H9 (cell line): ENCODE measurements at regions not wholly inside any gene's neighbourhood (a gene's known extent, or its start where the extent isn't known, plus 50 kb on each side); places are given as distances from the start of the nearest gene placed in this dataset.
A peak's percentile ranks its signal among the peaks of the same experiment; 100 is the strongest.

Experiments used
- DNase-seq: peaks from one replicate; pipeline ENCODE4 v3.0.0-alpha.2; 2017
- H2AFZ ChIP-seq: one replicate; pipeline ENCODE4 v1.6.1; 2013; ENCODE audit warnings: mild to moderate bottlenecking, low read length, control low read depth, moderate library complexity
- H2AK5ac ChIP-seq: 2 replicates; pipeline ENCODE4 v1.6.1; 2013; ENCODE audit warnings: low read length, control low read depth, mixed read lengths; ENCODE audit not compliant: insufficient read length
- H2BK120ac ChIP-seq: one replicate; pipeline ENCODE4 v1.6.1; 2013; ENCODE audit warnings: low read depth, mild to moderate bottlenecking, low read length, control low read depth, inconsistent platforms; ENCODE audit not compliant: poor library complexity, severe bottlenecking
- H2BK12ac ChIP-seq: 2 replicates; pipeline ENCODE4 v1.6.1; 2013; ENCODE audit warnings: low read length, control low read depth, mixed read lengths, low read depth; ENCODE audit not compliant: insufficient read length
- H2BK15ac ChIP-seq: 2 replicates; pipeline ENCODE4 v1.6.1; 2013; ENCODE audit warnings: low read depth, low read length, control low read depth
- H2BK20ac ChIP-seq: one replicate; pipeline ENCODE4 v1.6.1; 2013; ENCODE audit warnings: low read depth, mild to moderate bottlenecking, low read length, control low read depth, inconsistent platforms; ENCODE audit not compliant: poor library complexity, severe bottlenecking
- H2BK5ac ChIP-seq: 2 replicates; pipeline ENCODE4 v1.6.1; 2013; ENCODE audit warnings: low read length, control low read depth, mixed read lengths; ENCODE audit not compliant: insufficient read length
- H3K14ac ChIP-seq: 2 replicates; pipeline ENCODE4 v1.6.1; 2013; ENCODE audit warnings: low read length, control low read depth; ENCODE audit not compliant: insufficient read depth
- H3K18ac ChIP-seq: 2 replicates; pipeline ENCODE4 v1.6.1; 2013; ENCODE audit warnings: low read depth, mild to moderate bottlenecking, mixed read lengths, low read length, control low read depth; ENCODE audit not compliant: insufficient read length
- H3K23ac ChIP-seq: 2 replicates; pipeline ENCODE4 v1.6.1; 2013; ENCODE audit warnings: low read length, control low read depth, mixed read lengths, low read depth; ENCODE audit not compliant: insufficient read length
- H3K23me2 ChIP-seq: 2 replicates; pipeline ENCODE4 v1.6.1; 2013; ENCODE audit warnings: low read depth, mild to moderate bottlenecking, mixed read lengths, low read length, control low read depth; ENCODE audit not compliant: insufficient read length, poor library complexity, severe bottlenecking
- H3K27ac ChIP-seq: 2 replicates; pipeline ENCODE4 v1.5.1; 2013; ENCODE audit warnings: low read length, control low read depth, mixed read lengths, low read depth; ENCODE audit not compliant: insufficient read length
- H3K27me3 ChIP-seq: 2 replicates; pipeline ENCODE4 v1.6.1; 2013; ENCODE audit warnings: low read length, control low read depth, inconsistent platforms; ENCODE audit not compliant: insufficient read depth
- H3K4ac ChIP-seq: 2 replicates; pipeline ENCODE4 v1.6.1; 2013; ENCODE audit warnings: low read depth, mild to moderate bottlenecking, control low read depth, inconsistent platforms, low read length, moderate library complexity
- H3K4me1 ChIP-seq: 2 replicates; pipeline ENCODE4 v1.6.1; 2013; ENCODE audit warnings: low read length, control low read depth, inconsistent platforms; ENCODE audit not compliant: insufficient read depth
- H3K4me2 ChIP-seq: 2 replicates; pipeline ENCODE4 v1.6.1; 2013; ENCODE audit warnings: low read length, control low read depth, mixed read lengths; ENCODE audit not compliant: insufficient read length, insufficient read depth
- H3K56ac ChIP-seq: 2 replicates; pipeline ENCODE4 v1.6.1; 2013; ENCODE audit warnings: low read depth, mild to moderate bottlenecking, mixed read lengths, low read length, control low read depth; ENCODE audit not compliant: insufficient read length
- H3K79me1 ChIP-seq: 2 replicates; pipeline ENCODE4 v1.6.1; 2013; ENCODE audit warnings: low read depth, mild to moderate bottlenecking, moderate library complexity, low read length, control low read depth, inconsistent platforms; ENCODE audit not compliant: insufficient read depth, poor library complexity, severe bottlenecking
- H3K79me2 ChIP-seq: 2 replicates; pipeline ENCODE4 v1.6.1; 2013; ENCODE audit warnings: low read length, control low read depth, inconsistent platforms; ENCODE audit not compliant: insufficient read depth
- H3K9ac ChIP-seq: 2 replicates; pipeline ENCODE4 v1.6.1; 2013; ENCODE audit warnings: low read length, control low read depth, mixed read lengths; ENCODE audit not compliant: insufficient read length; ENCODE audit errors: extremely low read depth
- H3K9me3 ChIP-seq: one replicate; pipeline ENCODE4 v1.6.1; 2013; ENCODE audit warnings: low read depth, low read length, inconsistent platforms; ENCODE audit not compliant: control insufficient read depth
- H3T11ph ChIP-seq: one replicate; pipeline ENCODE4 v1.6.1; 2013; ENCODE audit warnings: mild to moderate bottlenecking, low read length, control low read depth, inconsistent platforms
- H4K20me1 ChIP-seq: one replicate; pipeline ENCODE4 v1.6.1; 2013; ENCODE audit not compliant: control insufficient read depth, insufficient read length, insufficient read depth
- H4K5ac ChIP-seq: 2 replicates; pipeline ENCODE4 v1.6.1; 2013; ENCODE audit warnings: low read depth, mild to moderate bottlenecking, mixed read lengths, low read length, control low read depth; ENCODE audit not compliant: insufficient read length
- H4K8ac ChIP-seq: replicated peaks from 2 replicates; pipeline ENCODE4 v1.6.1; 2013; ENCODE audit warnings: low read length, control low read depth, mixed read lengths, low read depth; ENCODE audit not compliant: insufficient read length
- H4K91ac ChIP-seq: 2 replicates; pipeline ENCODE4 v1.6.1; 2013; ENCODE audit warnings: low read depth, mild to moderate bottlenecking, moderate library complexity, mixed read lengths, low read length, control low read depth; ENCODE audit not compliant: insufficient read length
- H3K27ac Mint-ChIP-seq, 3 experiments: 2 replicates in 2 of 3; 3 replicates in 1 of 3; pipeline ENCODE4 v1.8.0; 2020 to 2021; ENCODE audit warnings: mixed read lengths in 3 of 3, mild to moderate bottlenecking in 1 of 3, moderate library complexity in 1 of 3
- H3K27me3 Mint-ChIP-seq: 2 replicates; pipeline ENCODE4 v1.8.0; 2021; ENCODE audit warnings: low read depth, mild to moderate bottlenecking, moderate library complexity, mixed read lengths
- H3K36me3 Mint-ChIP-seq, 3 experiments: 2 replicates in 2 of 3; 3 replicates in 1 of 3; pipeline ENCODE4 v1.8.0; 2020 to 2021; ENCODE audit warnings: low read depth in 3 of 3, mixed read lengths in 3 of 3; ENCODE audit not compliant: insufficient read depth in 1 of 3
- H3K4me1 Mint-ChIP-seq, 2 experiments: 2 replicates each; pipeline ENCODE4 v1.8.0; 2020; ENCODE audit warnings: mixed read lengths in 2 of 2
- H3K4me3 Mint-ChIP-seq, 2 experiments: 2 replicates in 1 of 2; 3 replicates in 1 of 2; pipeline ENCODE4 v1.8.0; 2020 to 2021; ENCODE audit warnings: mild to moderate bottlenecking in 2 of 2, mixed read lengths in 2 of 2, moderate library complexity in 1 of 2
- H3K9me3 Mint-ChIP-seq, 2 experiments: 2 replicates in 1 of 2; 3 replicates in 1 of 2; pipeline ENCODE4 v1.8.0; 2020; ENCODE audit warnings: mild to moderate bottlenecking in 2 of 2, mixed read lengths in 2 of 2, moderate library complexity in 1 of 2
- CTCF ChIP-seq: fragments of 200-600 bp; sonication (generic); conservative IDR thresholded peaks from 3 replicates; pipeline ENCODE4 v1.8.0; 2021; ENCODE audit warnings: antibody characterized with exemption, mild to moderate bottlenecking
- WGBS: extraction: QIAGEN DNeasy Blood & Tissue Kit; methylation state at CpG from one replicate; pipeline ENCODE4 v1.1.7; 2013; ENCODE audit warnings: missing lambda C conversion rate, low lambda C conversion rate, mixed read lengths; ENCODE audit not compliant: insufficient read length; ENCODE audit errors: extremely low coverage; 5-methylcytosine and 5-hydroxymethylcytosine counted together

GRCh38 chr10:78744491-78745090 is 324.2 kb upstream of the ZMIZ1 start:
- Mint-ChIP-seq H3K4me3 (no peak overlapping the region), H3K27ac (0 out of 7 replicates have a peak overlapping the region, but pooled peaks of 1 of the 3 experiments have one; percentile 13), H3K9me3 (no peaks in the 10 kb centered on the region; a peak in 2 of 5 replicates), H3K4me1 (peaks cover 22 to 25% of the 10 kb centered on the region in 2 experiments), H3K27me3 (peaks cover 13% of the 10 kb centered on the region), H3K36me3 (no peaks in the 10 kb centered on the region)
- H3K23ac ChIP-seq, result no peak overlapping the region
- no peak for TF ChIP-seq CTCF
- H2BK15ac ChIP-seq, result no peak overlapping the region
- no peak overlapping the region for H2BK20ac ChIP-seq
- no peak overlapping the region for H3K4ac ChIP-seq
- H4K5ac ChIP-seq, result no peak overlapping the region
- H3K14ac ChIP-seq, result no peak overlapping the region; the same call in 1 of the 2 replicates
- H4K20me1 ChIP-seq, result peaks cover 2% of the 10 kb centered on the region
- DNase-seq, result no peak
- H3K27me3 ChIP-seq, result no peaks in the 10 kb centered on the region
- no peak overlapping the region for H3K9ac ChIP-seq
- no peak overlapping the region for H4K8ac ChIP-seq
- H3K79me2 ChIP-seq, result no peaks in the 10 kb centered on the region
- H3K18ac ChIP-seq, result no peak overlapping the region
- H2AK5ac ChIP-seq, result no peak overlapping the region
- H3K4me1 ChIP-seq, result no peaks in the 10 kb centered on the region; the same call in 1 of the 2 replicates
- H3K4me2 ChIP-seq, result no peak overlapping the region
- no peak overlapping the region for H2BK5ac ChIP-seq
- no peak overlapping the region for H2BK12ac ChIP-seq
- H3K23me2 ChIP-seq, result peaks cover under 1% of the 10 kb centered on the region
- H3K56ac ChIP-seq, result no peak overlapping the region
- H3T11ph ChIP-seq, result no peak overlapping the region
- no peak overlapping the region for H4K91ac ChIP-seq
- no peaks in the 10 kb centered on the region for H3K79me1 ChIP-seq
- H3K9me3 ChIP-seq, result no peaks in the 10 kb centered on the region
- no peak overlapping the region for H2BK120ac ChIP-seq
- H3K27ac ChIP-seq, result no peak overlapping the region
- H2AFZ ChIP-seq, result no peak overlapping the region
- WGBS, result no CpG with 5 or more reads among the region's 10 CpGs
